HuH-7 (cell line): ENCODE measurements at regions not wholly inside any gene's neighbourhood (a gene's known extent, or its start where the extent isn't known, plus 50 kb on each side); places are given as distances from the start of the nearest gene placed in this dataset.

Experiments
- DNase-seq: peaks from one replicate; pipeline ENCODE4 v3.0.0; 2011; ENCODE audit warnings: low spot score

DNA sequence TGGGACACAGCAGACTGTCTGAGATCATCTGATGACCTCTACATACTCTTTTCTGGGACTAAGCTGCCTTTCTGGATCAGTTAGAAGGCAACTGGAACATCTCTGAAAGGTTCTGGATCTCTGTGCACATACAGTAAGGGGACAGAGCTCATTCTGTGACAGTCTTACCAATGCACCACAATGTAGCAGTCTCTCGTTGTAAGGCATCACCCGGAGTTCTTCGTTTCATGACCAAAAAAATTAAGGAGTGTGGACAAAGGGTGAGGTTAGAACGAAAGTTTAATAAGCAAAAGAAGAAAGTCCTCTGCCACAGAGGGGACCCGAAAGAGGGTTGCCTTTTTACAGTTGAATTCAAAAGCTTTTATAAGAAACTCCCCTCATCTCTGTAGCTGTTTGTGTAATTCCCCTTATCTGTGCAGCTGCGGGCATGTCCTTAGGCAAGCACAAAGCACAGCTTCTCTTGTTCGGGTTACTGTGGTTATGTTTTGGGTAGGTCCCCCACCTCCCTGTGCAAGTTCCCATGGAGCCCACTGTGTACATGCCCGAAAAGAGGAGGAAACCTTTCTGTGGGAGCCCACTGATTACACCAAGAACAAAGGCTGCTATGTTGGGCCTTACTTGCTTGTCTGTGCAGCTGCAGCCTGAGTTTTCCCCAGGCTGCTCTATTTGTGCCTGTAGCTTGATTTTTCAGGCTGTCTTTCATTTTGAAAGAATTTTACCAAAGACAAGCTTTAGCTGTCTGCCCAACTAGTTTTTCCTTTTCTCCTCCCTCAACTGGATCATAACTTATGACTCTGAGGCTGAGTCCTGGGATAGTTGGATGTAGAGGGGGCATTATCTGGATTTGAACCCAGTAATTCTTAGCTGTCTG is 53.1 kb upstream of the CACNA1E start:
- DNase-seq = no peak
